H1 (cell line): ENCODE measurements at regions not wholly inside any gene's neighbourhood (a gene's known extent, or its start where the extent isn't known, plus 50 kb on each side); places are given as distances from the start of the nearest gene placed in this dataset.

Experiments used
- CTCF ChIA-PET: fragments of 300-600 bp; sonication (Branson Sonifier 250); formaldehyde crosslinking; loops from one replicate; lab custom pipeline; 2021; ENCODE audit not compliant: partially characterized antibody; lab: Charles Lee
- POLR2A ChIA-PET: fragments of 300-600 bp; sonication (Branson Sonifier 250); formaldehyde crosslinking; loops from one replicate; lab custom pipeline; 2021; ENCODE audit warnings: inconsistent platforms; ENCODE audit not compliant: partially characterized antibody; lab: Charles Lee
- DNase-seq, 2 experiments: peaks; one replicate each; pipeline versions ENCODE4 v3.0.0 to v3.0.0-alpha.2; 2010 to 2022; ENCODE audit warnings: low spot score in 2 of 2, low read depth in 1 of 2, mixed read lengths in 1 of 2
- FAIRE-seq: peaks from 2 replicates; lab custom pipeline; 2011; peaks lifted over from hg19 to GRCh38; lab: Jason Lieb, UNC
- H2AFZ ChIP-seq: 2 replicates; pipeline ENCODE4 v1.8.1; 2012; ENCODE audit warnings: low read length, inconsistent platforms
- H2AK5ac ChIP-seq: 2 replicates; pipeline ENCODE4 v1.6.1; 2013; ENCODE audit warnings: low read depth, low read length
- H2BK120ac ChIP-seq: replicated peaks from 2 replicates; pipeline ENCODE3; 2013; ENCODE audit warnings: low read depth, low read length, inconsistent platforms
- H2BK12ac ChIP-seq: 2 replicates; pipeline ENCODE4 v1.6.1; 2013; ENCODE audit warnings: low read depth, low read length
- H2BK15ac ChIP-seq: 2 replicates; pipeline ENCODE4 v1.6.1; 2013; ENCODE audit warnings: low read length
- H2BK20ac ChIP-seq: 2 replicates; pipeline ENCODE4 v1.6.1; 2013; ENCODE audit warnings: low read length
- H2BK5ac ChIP-seq: 2 replicates; pipeline ENCODE4 v1.6.1; 2013; ENCODE audit warnings: low read depth, low read length
- H3K14ac ChIP-seq: 2 replicates; pipeline ENCODE4 v1.6.1; 2013; ENCODE audit warnings: inconsistent platforms; ENCODE audit not compliant: insufficient read length
- H3K18ac ChIP-seq: 2 replicates; pipeline ENCODE4 v1.6.1; 2013; ENCODE audit warnings: low read length; ENCODE audit errors: extremely low read depth
- H3K23ac ChIP-seq: 2 replicates; pipeline ENCODE4 v1.6.1; 2013; ENCODE audit warnings: inconsistent platforms; ENCODE audit not compliant: insufficient read length
- H3K23me2 ChIP-seq: 2 replicates; pipeline ENCODE4 v1.6.1; 2013; ENCODE audit warnings: low read depth, low read length
- H3K27ac ChIP-seq: 2 replicates; pipeline ENCODE4 v1.6.1; 2011; ENCODE audit warnings: low read depth, low read length, inconsistent platforms
- H3K27me3 ChIP-seq, 4 experiments: replicated peaks in 1 of 4; 1 replicate in 1 of 4; 2 replicates in 3 of 4; pipeline versions ENCODE4 v1.6.1 to v1.8.1; 2011 to 2013; ENCODE audit warnings: low read length in 3 of 4, mild to moderate bottlenecking in 3 of 4, inconsistent platforms in 2 of 4, mixed read lengths in 2 of 4, moderate library complexity in 1 of 4; ENCODE audit not compliant: control insufficient read depth in 3 of 4, insufficient read depth in 3 of 4; ENCODE audit errors: extremely low read depth in 1 of 4
- H3K36me3 ChIP-seq, 4 experiments: 2 replicates each; pipeline versions ENCODE4 v1.6.1 to v1.8.1; 2011 to 2013; ENCODE audit warnings: mild to moderate bottlenecking in 4 of 4, low read length in 3 of 4, moderate library complexity in 2 of 4, control low read depth in 1 of 4, inconsistent platforms in 1 of 4; ENCODE audit not compliant: insufficient read depth in 4 of 4, control insufficient read depth in 2 of 4
- H3K4ac ChIP-seq: replicated peaks from 2 replicates; pipeline ENCODE3; 2013; ENCODE audit warnings: low read length, low read depth, mixed read lengths, inconsistent platforms; ENCODE audit not compliant: insufficient read length
- H3K4me1 ChIP-seq, 4 experiments: replicated peaks in 1 of 4; 1 replicate in 1 of 4; 2 replicates in 3 of 4; pipeline versions ENCODE4 v1.6.1 to v1.8.1; 2011 to 2013; ENCODE audit warnings: low read length in 3 of 4, inconsistent platforms in 2 of 4, mixed read lengths in 1 of 4; ENCODE audit not compliant: insufficient read depth in 4 of 4, control insufficient read depth in 3 of 4
- H3K4me2 ChIP-seq, 2 experiments: 2 replicates each; pipeline versions ENCODE4 v1.6.1 to v1.8.1; 2011 to 2013; ENCODE audit warnings: low read depth in 2 of 2, low read length in 2 of 2, control low read depth in 1 of 2, inconsistent platforms in 1 of 2, mild to moderate bottlenecking in 1 of 2; ENCODE audit not compliant: insufficient read depth in 1 of 2
- H3K4me3 ChIP-seq, 4 experiments: fragments of 200-600, 300-600 bp in 1 of 4; sonication (generic), shearing (Covaris generic), sonication (Bioruptor Twin) in 1 of 4; 2 replicates each; pipeline versions ENCODE4 v1.5.1 to v1.8.1; 2011 to 2016; ENCODE audit warnings: low read length in 4 of 4, low read depth in 3 of 4, control low read depth in 2 of 4, inconsistent platforms in 2 of 4, mild to moderate bottlenecking in 2 of 4, mixed read lengths in 1 of 4, moderate library complexity in 1 of 4; ENCODE audit not compliant: insufficient read depth in 2 of 4; ENCODE audit errors: extremely low read depth in 1 of 4
- H3K56ac ChIP-seq: replicated peaks from 2 replicates; pipeline ENCODE3; 2013; ENCODE audit warnings: low read depth, mild to moderate bottlenecking, mixed read lengths, low read length, inconsistent platforms; ENCODE audit not compliant: insufficient read length
- H3K79me1 ChIP-seq: 2 replicates; pipeline ENCODE4 v1.6.1; 2013; ENCODE audit warnings: low read depth, low read length, control low read depth
- H3K79me2 ChIP-seq, 2 experiments: 2 replicates each; pipeline versions ENCODE4 v1.6.1 to v1.8.1; 2012 to 2013; ENCODE audit warnings: low read length in 2 of 2, mild to moderate bottlenecking in 2 of 2, inconsistent platforms in 1 of 2; ENCODE audit not compliant: insufficient read depth in 2 of 2, control insufficient read depth in 1 of 2
- H3K9ac ChIP-seq, 4 experiments: replicated peaks in 1 of 4; 1 replicate in 1 of 4; 2 replicates in 3 of 4; pipeline versions ENCODE4 v1.6.1 to v1.8.1; 2011 to 2013; ENCODE audit warnings: low read depth in 3 of 4, low read length in 3 of 4, control low read depth in 2 of 4, mild to moderate bottlenecking in 2 of 4, moderate library complexity in 2 of 4, inconsistent platforms in 1 of 4; ENCODE audit errors: extremely low read depth in 1 of 4
- H3K9me3 ChIP-seq, 2 experiments: 2 replicates each; pipeline versions ENCODE4 v1.6.1 to v1.8.1; 2012 to 2013; ENCODE audit warnings: mild to moderate bottlenecking in 2 of 2, moderate library complexity in 2 of 2, control low read depth in 1 of 2, inconsistent platforms in 1 of 2, low read depth in 1 of 2, low read length in 1 of 2, mixed read lengths in 1 of 2; ENCODE audit not compliant: insufficient read depth in 2 of 2
- H4K20me1 ChIP-seq, 2 experiments: replicated peaks in 1 of 2; 2 replicates each; pipeline versions ENCODE3 to v1.8.1; 2011 to 2013; ENCODE audit warnings: inconsistent platforms in 2 of 2, low read length in 2 of 2, mild to moderate bottlenecking in 1 of 2; ENCODE audit not compliant: insufficient read depth in 2 of 2, control insufficient read depth in 1 of 2
- H4K5ac ChIP-seq: 2 replicates; pipeline ENCODE4 v1.6.1; 2013; ENCODE audit warnings: low read length, low read depth, mixed read lengths, inconsistent platforms; ENCODE audit not compliant: insufficient read length
- H4K8ac ChIP-seq: 2 replicates; pipeline ENCODE4 v1.8.0; 2013; ENCODE audit warnings: mild to moderate bottlenecking, moderate library complexity, low read length, inconsistent platforms; ENCODE audit not compliant: insufficient read depth; ENCODE audit errors: extremely low read depth
- H4K91ac ChIP-seq: replicated peaks from 2 replicates; pipeline ENCODE3; 2013; ENCODE audit warnings: low read length, mixed read lengths, inconsistent platforms; ENCODE audit not compliant: insufficient read length
- CHD7 ChIP-seq: fragments of 300-600 bp; sonication (generic); IDR thresholded peaks from 2 replicates; pipeline ENCODE4 v1.7.1; 2012; ENCODE audit warnings: low read length, moderate library complexity, mild to moderate bottlenecking, inconsistent platforms; ENCODE audit not compliant: insufficient replicate concordance
- WGBS, 2 experiments: shearing (Covaris generic) in 1 of 2; methylation state at CpG; one replicate each; pipeline versions ENCODE4 v1.1.6 to v1.1.7; 2013 to 2015; ENCODE audit warnings: low lambda C conversion rate in 2 of 2, mixed read lengths in 2 of 2, inconsistent platforms in 1 of 2, low coverage in 1 of 2, missing lambda C conversion rate in 1 of 2; ENCODE audit not compliant: insufficient replicate concordance in 2 of 2, insufficient coverage in 1 of 2, insufficient read length in 1 of 2; ENCODE audit errors: extremely low coverage in 1 of 2, missing lambda C conversion rate in 1 of 2; 5-methylcytosine and 5-hydroxymethylcytosine counted together

- POLR2A ChIA-PET, result no interaction called here
- peaks cover 2% of the 10 kb centered on the region; the same call in 1 of the 2 replicates for H3K23me2 ChIP-seq
- no peak for TF ChIP-seq CHD7
Measured at GRCh38 chr11:39327302-39327701, 2132.2 kb downstream of the LRRC4C start.

More at GRCh38 chr11:39327302-39327701, 2132.2 kb downstream of the LRRC4C start:
- Histone ChIP-seq H3K36me3 (no peaks in the 10 kb centered on the region), H3K23ac (no peak overlapping the region), H2BK5ac (no peak overlapping the region), H2AK5ac (no peak overlapping the region), H3K18ac (no peak overlapping the region), H2BK120ac (no peak overlapping the region), H3K4ac (no peak overlapping the region), H3K27ac (no peak overlapping the region), H3K14ac (no peak overlapping the region), H3K79me2 (no peaks in the 10 kb centered on the region), H2BK12ac (no peak overlapping the region), H3K9me3 (no peaks in the 10 kb centered on the region), H2BK15ac (no peak overlapping the region), H3K4me1 (no peaks in the 10 kb centered on the region), H4K8ac (no peak overlapping the region), H4K5ac (no peak overlapping the region), H3K27me3 (no peaks in the 10 kb centered on the region), H2BK20ac (no peak overlapping the region), H3K56ac (no peak overlapping the region), H3K79me1 (no peaks in the 10 kb centered on the region), H3K4me2 (no peak overlapping the region), H4K91ac (no peak overlapping the region), H2AFZ (peak overlapping the region; percentile 53; the same call in 1 of the 2 replicates), H4K20me1 (no peaks in the 10 kb centered on the region), H3K4me3 (no peak overlapping the region), H3K9ac (no peak overlapping the region)
- DNase-seq (no peak), FAIRE-seq (no peak)
- WGBS, 2 experiments, result 81% methylated on average over 6 of the region's 6 CpGs; no CpG with 5 or more reads in 1 of the 2 experiments
- CTCF ChIA-PET, result interaction anchor here (0.6 kb wide), 1 partner anchor 1135 kb away, joined by 3 read pairs; no protein-coding TSS in a partner anchor
